ENCODE measurements at regions not wholly inside any gene's neighbourhood (a gene's known extent, or its start where the extent isn't known, plus 50 kb on each side); places are given as distances from the start of the nearest gene placed in this dataset.
"Not testable (repeated sequence)": the region's sequence is repeated elsewhere in the genome, so short reads cannot be mapped to it uniquely, and the experiment has no call there.

- no peak overlapping the region for H3K4me3 ChIP-seq (replicated peaks in 1 of 2; ENCODE audit: low read depth in 2 of 2, low read length in 2 of 2)
- DNase-seq (ENCODE audit: low read depth in 2 of 2), result no peak
- no peak for TF ChIP-seq CTCF (IDR thresholded peaks at IDR 0.05; ENCODE audit: low read depth, low read length)
Measured at GRCh38 chr3:31105011-31105410, 210.6 kb upstream of the GADL1 start.

GRCh38 chr3:31105438-31106077 lies 211.1 kb upstream of the GADL1 start:
- no peak for TF ChIP-seq CTCF (IDR thresholded peaks at IDR 0.05; ENCODE audit: low read depth, low read length)
- DNase-seq (ENCODE audit: low read depth in 2 of 2), result peak; percentile 82 to 97
- no peak overlapping the region for H3K4me3 ChIP-seq (replicated peaks in 1 of 2; ENCODE audit: low read depth in 2 of 2, low read length in 2 of 2)

- TF ChIP-seq CTCF (IDR thresholded peaks at IDR 0.05; ENCODE audit: low read depth, low read length), result no peak
- peak; percentile 69 to 94 for DNase-seq (ENCODE audit: low read depth in 2 of 2)
- no peak overlapping the region for H3K4me3 ChIP-seq (replicated peaks in 1 of 2; ENCODE audit: low read depth in 2 of 2, low read length in 2 of 2)
Measured at GRCh38 chr3:31106204-31106603, 211.7 kb upstream of the GADL1 start.

GRCh38 chr3:31106912-31107311 lies 212.5 kb upstream of the GADL1 start:
- DNase-seq (ENCODE audit: low read depth in 2 of 2), result peak; percentile 14 to 22
- no peak for TF ChIP-seq CTCF (IDR thresholded peaks at IDR 0.05; ENCODE audit: low read depth, low read length)

GRCh38 chr3:31114929-31115283 lies 220.4 kb upstream of the GADL1 start:
- DNase-seq (ENCODE audit: low read depth in 2 of 2), result no peak
- no peak overlapping the region for H3K4me3 ChIP-seq (replicated peaks in 1 of 2; ENCODE audit: low read depth in 2 of 2, low read length in 2 of 2)
- no peak for TF ChIP-seq CTCF (IDR thresholded peaks at IDR 0.05; ENCODE audit: low read depth, low read length)

More at GRCh38 chr3:31106912-31107311, 212.5 kb upstream of the GADL1 start:
- H3K4me3 ChIP-seq (replicated peaks in 1 of 2; ENCODE audit: low read depth in 2 of 2, low read length in 2 of 2), result no peak overlapping the region

GRCh38 chr3:31115531-31115930 lies 221.1 kb upstream of the GADL1 start:
- H3K4me3 ChIP-seq (replicated peaks in 1 of 2; ENCODE audit: low read depth in 2 of 2, low read length in 2 of 2); DNase-seq (ENCODE audit: low read depth in 2 of 2): not testable (repeated sequence)

- H3K4me3 ChIP-seq (replicated peaks in 1 of 2; ENCODE audit: low read depth in 2 of 2, low read length in 2 of 2), result no peak overlapping the region
- no peak for TF ChIP-seq CTCF (IDR thresholded peaks at IDR 0.05; ENCODE audit: low read depth, low read length)
- DNase-seq (ENCODE audit: low read depth in 2 of 2), result peak; percentile 34 to 63
Measured at GRCh38 chr3:31116651-31117050, 222.2 kb upstream of the GADL1 start.

All from cardiac fibroblast (primary cell).